ENCODE measurements at regions not wholly inside any gene's neighbourhood (a gene's known extent, or its start where the extent isn't known, plus 50 kb on each side); places are given as distances from the start of the nearest gene placed in this dataset.

GRCh38 chr21:28516991-28517592 is 475.6 kb downstream of the LTN1 start:
- no peak overlapping the region for H3K4me3 ChIP-seq (ENCODE audit: low read length)
- H3K27me3 ChIP-seq (ENCODE audit: insufficient read depth, low read length), result no peaks in the 10 kb centered on the region
- WGBS, result 58% methylated on average over 6 of the region's 6 CpGs
- no peaks in the 10 kb centered on the region for H3K9me3 ChIP-seq (ENCODE audit: insufficient read depth, low read depth, low read length)
- H3K36me3 ChIP-seq (ENCODE audit: insufficient read depth, low read length), result no peaks in the 10 kb centered on the region
- H3K4me1 ChIP-seq (ENCODE audit: insufficient read depth, low read length), result peaks cover 8% of the 10 kb centered on the region; the same call in 1 of the 2 replicates
- no peak overlapping the region for H3K27ac ChIP-seq (ENCODE audit: low read depth, low read length)
- H3K9ac ChIP-seq (ENCODE audit: low read depth, low read length), result no peak overlapping the region

GRCh38 chr21:28516021-28516420 is 476.7 kb downstream of the LTN1 start:
- no peaks in the 10 kb centered on the region for H3K9me3 ChIP-seq (ENCODE audit: insufficient read depth, low read depth, low read length)
- H3K27me3 ChIP-seq (ENCODE audit: insufficient read depth, low read length), result no peaks in the 10 kb centered on the region
- 100% methylated on average over 1 of the region's 1 CpG for WGBS
- H3K27ac ChIP-seq (ENCODE audit: low read depth, low read length), result no peak overlapping the region
- no peak overlapping the region for H3K9ac ChIP-seq (ENCODE audit: low read depth, low read length)
- no peaks in the 10 kb centered on the region for H3K36me3 ChIP-seq (ENCODE audit: insufficient read depth, low read length)
- H3K4me1 ChIP-seq (ENCODE audit: insufficient read depth, low read length), result peaks cover 8% of the 10 kb centered on the region; the same call in 1 of the 2 replicates
- no peak overlapping the region for H3K4me3 ChIP-seq (ENCODE audit: low read length)

GRCh38 chr21:28513428-28513827 is 479.2 kb downstream of the LTN1 start:
- Histone ChIP-seq H3K9me3 (ENCODE audit: insufficient read depth, low read depth, low read length) (no peaks in the 10 kb centered on the region), H3K4me1 (ENCODE audit: insufficient read depth, low read length) (peaks cover 11% of the 10 kb centered on the region), H3K9ac (ENCODE audit: low read depth, low read length) (no peak overlapping the region), H3K36me3 (ENCODE audit: insufficient read depth, low read length) (no peaks in the 10 kb centered on the region), H3K4me3 (ENCODE audit: low read length) (no peak overlapping the region), H3K27me3 (ENCODE audit: insufficient read depth, low read length) (no peaks in the 10 kb centered on the region), H3K27ac (ENCODE audit: low read depth, low read length) (no peak overlapping the region)
- WGBS, result no CpG with 5 or more reads among the region's 1 CpG

- Histone ChIP-seq H3K27ac (ENCODE audit: low read depth, low read length) (no peak overlapping the region), H3K9ac (ENCODE audit: low read depth, low read length) (no peak overlapping the region), H3K4me1 (ENCODE audit: insufficient read depth, low read length) (peaks cover 4% of the 10 kb centered on the region), H3K4me3 (ENCODE audit: low read length) (no peak overlapping the region), H3K27me3 (ENCODE audit: insufficient read depth, low read length) (no peaks in the 10 kb centered on the region), H3K36me3 (ENCODE audit: insufficient read depth, low read length) (no peaks in the 10 kb centered on the region), H3K9me3 (ENCODE audit: insufficient read depth, low read depth, low read length) (peaks cover 15% of the 10 kb centered on the region; the same call in 1 of the 2 replicates)
- 84% methylated on average over 3 of the region's 3 CpGs for WGBS
Observed at GRCh38 chr21:28509031-28509430, 483.6 kb downstream of the LTN1 start.

DNA sequence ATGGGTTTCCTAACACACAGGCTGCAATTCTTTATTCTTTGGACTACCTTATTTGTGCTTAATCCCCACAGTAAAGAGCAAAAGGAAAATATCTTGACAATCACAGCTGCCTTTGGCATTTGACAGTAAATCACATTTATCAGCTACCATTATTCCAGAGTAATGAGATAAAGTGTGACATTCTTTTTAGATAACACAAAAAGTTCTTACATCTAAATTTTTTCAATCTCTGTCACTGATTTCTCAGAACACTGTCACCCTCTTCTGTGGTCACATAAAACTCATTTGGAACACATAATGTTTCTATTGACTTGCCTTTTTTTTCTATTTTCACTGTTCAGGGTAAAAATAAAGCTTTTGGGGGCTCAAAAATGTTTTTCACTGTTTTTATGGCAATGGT is 484.6 kb downstream of the LTN1 start:
- H3K4me1 ChIP-seq (ENCODE audit: insufficient read depth, low read length), result peaks cover 4% of the 10 kb centered on the region
- no peak overlapping the region for H3K9ac ChIP-seq (ENCODE audit: low read depth, low read length)
- no peak overlapping the region for H3K4me3 ChIP-seq (ENCODE audit: low read length)
- H3K27ac ChIP-seq (ENCODE audit: low read depth, low read length), result no peak overlapping the region
- peaks cover 15% of the 10 kb centered on the region; the same call in 1 of the 2 replicates for H3K9me3 ChIP-seq (ENCODE audit: insufficient read depth, low read depth, low read length)
- H3K36me3 ChIP-seq (ENCODE audit: insufficient read depth, low read length), result no peaks in the 10 kb centered on the region
- no peaks in the 10 kb centered on the region for H3K27me3 ChIP-seq (ENCODE audit: insufficient read depth, low read length)

- Histone ChIP-seq H3K27ac (ENCODE audit: low read depth, low read length) (no peak overlapping the region), H3K36me3 (ENCODE audit: insufficient read depth, low read length) (no peaks in the 10 kb centered on the region), H3K27me3 (ENCODE audit: insufficient read depth, low read length) (no peaks in the 10 kb centered on the region), H3K9ac (ENCODE audit: low read depth, low read length) (no peak overlapping the region), H3K4me1 (ENCODE audit: insufficient read depth, low read length) (no peaks in the 10 kb centered on the region), H3K4me3 (ENCODE audit: low read length) (no peak overlapping the region), H3K9me3 (ENCODE audit: insufficient read depth, low read depth, low read length) (no peaks in the 10 kb centered on the region)
Observed at GRCh38 chr21:28496517-28496916, 496.2 kb downstream of the LTN1 start.

- 97% methylated on average over 4 of the region's 4 CpGs for WGBS
Observed at GRCh38 chr21:28492127-28492526, 500.6 kb downstream of the LTN1 start.

GRCh38 chr21:28489821-28490350 is 502.8 kb downstream of the LTN1 start:
- Histone ChIP-seq H3K4me1 (ENCODE audit: insufficient read depth, low read length) (no peaks in the 10 kb centered on the region), H3K36me3 (ENCODE audit: insufficient read depth, low read length) (no peaks in the 10 kb centered on the region), H3K27me3 (ENCODE audit: insufficient read depth, low read length) (no peaks in the 10 kb centered on the region), H3K9ac (ENCODE audit: low read depth, low read length) (no peak overlapping the region), H3K27ac (ENCODE audit: low read depth, low read length) (no peak overlapping the region), H3K4me3 (ENCODE audit: low read length) (no peak overlapping the region), H3K9me3 (ENCODE audit: insufficient read depth, low read depth, low read length) (no peaks in the 10 kb centered on the region)
- 96% methylated on average over 2 of the region's 3 CpGs for WGBS

More at GRCh38 chr21:28492127-28492526, 500.6 kb downstream of the LTN1 start:
- H3K4me1 ChIP-seq (ENCODE audit: insufficient read depth, low read length), result no peaks in the 10 kb centered on the region
- no peak overlapping the region for H3K9ac ChIP-seq (ENCODE audit: low read depth, low read length)
- H3K27me3 ChIP-seq (ENCODE audit: insufficient read depth, low read length), result no peaks in the 10 kb centered on the region
- H3K27ac ChIP-seq (ENCODE audit: low read depth, low read length), result no peak overlapping the region
- no peak overlapping the region for H3K4me3 ChIP-seq (ENCODE audit: low read length)
- no peaks in the 10 kb centered on the region for H3K36me3 ChIP-seq (ENCODE audit: insufficient read depth, low read length)
- no peaks in the 10 kb centered on the region for H3K9me3 ChIP-seq (ENCODE audit: insufficient read depth, low read depth, low read length)

DNA sequence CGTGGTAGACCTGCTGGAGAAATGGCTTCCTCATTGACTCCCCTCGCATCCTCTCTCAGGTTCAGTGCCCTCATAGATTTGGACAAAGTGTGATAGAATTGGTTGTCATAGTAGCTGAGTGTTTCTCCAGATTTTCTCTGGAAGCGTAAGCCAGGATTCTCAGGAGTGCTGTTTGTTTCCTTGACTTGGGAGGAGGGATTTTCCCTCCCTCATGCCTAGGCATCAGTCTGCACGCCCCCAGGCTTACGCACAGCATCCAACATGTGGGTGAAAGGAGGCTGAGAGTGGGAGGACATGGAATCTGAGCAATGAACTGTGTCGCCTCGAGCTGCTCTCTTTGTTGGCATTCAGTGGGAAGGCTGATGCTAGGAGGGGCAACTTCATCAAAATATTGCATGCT is 503.5 kb downstream of the LTN1 start:
- no peak overlapping the region for H3K9ac ChIP-seq (ENCODE audit: low read depth, low read length)
- no peaks in the 10 kb centered on the region for H3K4me1 ChIP-seq (ENCODE audit: insufficient read depth, low read length)
- no peaks in the 10 kb centered on the region for H3K9me3 ChIP-seq (ENCODE audit: insufficient read depth, low read depth, low read length)
- H3K36me3 ChIP-seq (ENCODE audit: insufficient read depth, low read length), result no peaks in the 10 kb centered on the region
- no peak overlapping the region for H3K4me3 ChIP-seq (ENCODE audit: low read length)
- no peaks in the 10 kb centered on the region for H3K27me3 ChIP-seq (ENCODE audit: insufficient read depth, low read length)
- H3K27ac ChIP-seq (ENCODE audit: low read depth, low read length), result no peak overlapping the region
- 81% methylated on average over 7 of the region's 7 CpGs for WGBS

- H3K27me3 ChIP-seq (ENCODE audit: insufficient read depth, low read length), result no peaks in the 10 kb centered on the region
- H3K9ac ChIP-seq (ENCODE audit: low read depth, low read length), result no peak overlapping the region
- H3K4me3 ChIP-seq (ENCODE audit: low read length), result no peak overlapping the region
- 84% methylated on average over 8 of the region's 9 CpGs for WGBS
- no peaks in the 10 kb centered on the region for H3K4me1 ChIP-seq (ENCODE audit: insufficient read depth, low read length)
- no peak overlapping the region for H3K27ac ChIP-seq (ENCODE audit: low read depth, low read length)
- no peaks in the 10 kb centered on the region for H3K9me3 ChIP-seq (ENCODE audit: insufficient read depth, low read depth, low read length)
- H3K36me3 ChIP-seq (ENCODE audit: insufficient read depth, low read length), result no peaks in the 10 kb centered on the region
Observed at GRCh38 chr21:28487455-28488070, 505.1 kb downstream of the LTN1 start.

GRCh38 chr21:28485301-28486022 is 507.2 kb downstream of the LTN1 start:
- no peaks in the 10 kb centered on the region for H3K27me3 ChIP-seq (ENCODE audit: insufficient read depth, low read length)
- no peak overlapping the region for H3K4me3 ChIP-seq (ENCODE audit: low read length)
- no peaks in the 10 kb centered on the region for H3K4me1 ChIP-seq (ENCODE audit: insufficient read depth, low read length)
- H3K36me3 ChIP-seq (ENCODE audit: insufficient read depth, low read length), result no peaks in the 10 kb centered on the region
- H3K9ac ChIP-seq (ENCODE audit: low read depth, low read length), result no peak overlapping the region
- H3K27ac ChIP-seq (ENCODE audit: low read depth, low read length), result no peak overlapping the region
- 93% methylated on average over 4 of the region's 4 CpGs for WGBS
- H3K9me3 ChIP-seq (ENCODE audit: insufficient read depth, low read depth, low read length), result no peaks in the 10 kb centered on the region
